GM18508 (cell line): ENCODE measurements at regions not wholly inside any gene's neighbourhood (a gene's known extent, or its start where the extent isn't known, plus 50 kb on each side); places are given as distances from the start of the nearest gene placed in this dataset.

Experiments
- ATAC-seq: cut with Tn5 transposase; IDR thresholded peaks from one replicate; pipeline ENCODE4 v1.9.1; 2021; ENCODE audit warnings: moderate number of reproducible peaks; ENCODE audit not compliant: insufficient read depth, unreplicated experiment

DNA sequence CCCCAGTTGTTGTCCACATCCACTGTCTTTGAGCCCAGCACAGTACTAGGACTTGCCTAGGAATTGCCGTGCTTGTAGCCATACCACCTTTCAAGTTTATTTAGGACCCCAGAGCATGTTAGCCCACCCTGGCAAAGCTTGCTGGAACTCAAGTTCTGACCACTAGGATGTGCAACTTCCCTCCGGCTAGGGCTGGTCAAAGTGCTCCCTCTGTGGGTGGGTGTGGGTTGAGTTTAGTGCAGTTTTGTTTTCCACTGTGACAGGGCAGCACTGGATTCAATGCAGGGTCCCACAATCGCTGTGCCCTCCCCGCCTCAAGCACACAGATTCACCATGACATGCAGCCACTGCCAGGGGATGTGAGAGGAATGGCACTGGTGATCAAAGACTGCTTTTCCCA, 96.0 kb downstream of the RASGEF1B start:
- ATAC-seq: no peak

DNA sequence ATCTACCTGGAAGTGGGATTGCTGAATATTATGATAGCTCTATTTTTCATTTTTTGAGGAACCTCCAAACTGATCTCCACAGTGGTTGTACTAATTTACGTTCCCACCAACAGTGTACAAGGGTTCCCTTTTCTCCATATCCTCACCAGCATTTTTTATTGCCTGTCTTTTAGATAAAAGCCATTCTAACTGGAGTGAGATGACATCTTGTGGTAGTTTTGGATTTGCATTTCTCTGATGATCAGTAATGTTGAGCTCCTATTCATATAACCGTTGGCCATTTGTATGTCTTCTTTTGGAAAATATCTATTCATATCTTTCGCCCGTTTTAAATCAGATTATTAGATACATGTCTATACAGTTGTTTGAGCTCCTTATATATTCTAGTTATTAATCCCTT, 101.8 kb downstream of the RASGEF1B start:
- no peak for ATAC-seq

DNA sequence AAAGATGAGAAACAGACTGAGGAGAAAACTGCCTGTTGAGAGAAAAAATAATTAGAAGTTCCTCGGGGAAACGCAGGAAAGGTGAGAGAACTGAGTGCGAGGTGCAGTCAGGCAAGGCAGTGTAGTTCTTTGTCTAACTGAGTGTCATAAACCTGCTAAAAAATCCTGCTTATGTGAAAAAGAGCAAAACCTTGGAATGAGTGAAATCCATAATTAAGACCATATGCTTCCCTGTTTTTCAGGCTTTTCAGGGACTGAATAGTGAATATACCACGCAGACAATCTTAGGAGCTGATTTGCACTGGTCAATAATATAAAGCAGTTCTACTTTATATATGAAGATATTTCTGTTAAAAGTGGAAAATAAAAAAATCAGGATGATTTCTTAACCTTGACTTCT, 104.9 kb downstream of the RASGEF1B start:
- ATAC-seq: no peak

DNA sequence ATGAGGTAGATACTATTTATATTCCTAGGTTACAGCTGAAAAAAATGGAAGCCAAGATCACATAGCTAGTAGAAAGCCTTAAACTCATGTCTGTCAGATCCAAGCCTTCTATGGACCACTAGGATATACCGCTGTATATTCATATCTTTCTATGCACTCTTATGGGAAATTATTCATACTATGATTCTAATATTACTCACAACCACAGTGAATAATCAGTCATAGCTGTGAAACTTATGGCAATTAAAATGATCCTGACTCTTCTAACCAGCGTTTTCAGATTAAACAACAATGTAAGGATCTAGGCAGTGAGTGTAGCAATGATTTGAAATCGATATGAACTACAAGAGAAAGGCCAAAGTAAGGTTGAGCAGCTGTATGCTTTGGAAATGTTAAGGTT, 111.0 kb downstream of the RASGEF1B start:
- no peak for ATAC-seq

DNA sequence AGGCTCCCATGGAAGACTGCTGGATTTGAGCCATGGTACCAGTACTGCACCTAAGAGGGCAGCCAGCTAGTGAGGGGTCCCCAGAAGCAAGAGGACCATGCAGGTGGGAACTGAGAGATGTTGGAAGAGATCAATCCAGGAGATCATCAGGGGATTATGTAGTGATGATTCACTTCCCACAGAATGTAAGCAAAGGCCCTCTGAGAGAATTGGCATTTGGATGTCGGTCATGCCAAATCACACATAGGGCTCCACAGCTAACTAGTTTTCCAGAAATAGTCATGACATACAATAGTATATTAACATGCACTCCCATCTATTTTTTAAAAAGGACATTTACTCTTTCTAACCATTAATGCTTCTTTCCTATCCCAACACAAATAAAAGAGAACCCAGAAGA, 112.5 kb downstream of the RASGEF1B start:
- no peak for ATAC-seq

DNA sequence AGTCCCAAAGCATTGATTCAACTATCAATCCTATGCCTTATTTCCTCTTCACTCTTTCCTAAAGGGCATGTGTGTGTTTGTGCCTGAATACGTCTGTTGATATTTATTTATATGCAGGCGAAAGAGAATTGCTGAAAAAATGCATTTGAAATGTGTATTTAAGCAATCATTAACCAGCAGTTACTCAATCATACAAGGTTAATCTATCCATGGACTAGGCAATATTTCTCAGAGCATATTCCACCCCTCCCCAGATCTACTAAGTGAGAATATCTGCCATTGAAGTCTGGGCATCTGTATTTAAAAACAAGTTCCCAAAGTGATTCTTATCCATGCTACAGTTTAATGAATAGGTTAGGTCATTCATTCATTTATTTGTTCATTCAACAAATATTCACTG, 113.6 kb downstream of the RASGEF1B start:
- ATAC-seq: no peak

DNA sequence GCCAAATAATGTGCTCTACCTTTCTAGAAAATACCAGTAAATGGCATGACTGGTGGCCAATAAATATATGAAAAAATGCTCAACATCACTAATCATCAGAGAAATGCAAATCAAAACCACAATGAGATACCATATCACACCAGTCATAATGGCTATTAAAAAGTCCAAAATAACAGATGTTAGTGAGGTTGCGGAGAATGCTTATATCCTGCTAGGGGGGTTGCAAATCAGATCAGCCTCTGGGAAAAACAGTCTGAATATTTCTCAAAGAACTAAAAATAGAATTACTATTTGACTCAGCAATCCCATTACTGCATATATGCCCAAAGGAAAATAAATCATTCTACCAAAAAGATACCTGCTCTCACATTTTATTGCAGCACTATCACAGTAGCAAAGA, 115.1 kb downstream of the RASGEF1B start:
- no peak for ATAC-seq

DNA sequence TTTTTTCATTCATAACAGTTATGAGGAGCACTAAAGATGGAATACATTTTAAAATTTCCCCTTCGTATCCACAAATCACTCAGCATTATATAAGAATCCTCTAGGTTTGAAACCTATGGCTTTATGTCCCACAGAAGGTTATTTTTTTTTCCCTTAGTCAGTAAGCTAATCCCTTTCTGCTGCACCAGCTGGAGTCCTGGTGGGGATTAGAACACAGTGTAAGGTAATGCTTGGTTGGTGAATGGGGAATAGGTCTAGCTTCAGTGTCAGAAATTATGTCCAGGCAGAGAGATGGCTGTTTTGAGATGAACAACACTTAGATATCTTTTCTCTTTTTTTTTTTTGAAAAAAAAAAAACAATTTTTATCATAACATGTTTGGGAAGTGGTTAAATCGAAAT, 116.6 kb downstream of the RASGEF1B start:
- ATAC-seq: no peak

DNA sequence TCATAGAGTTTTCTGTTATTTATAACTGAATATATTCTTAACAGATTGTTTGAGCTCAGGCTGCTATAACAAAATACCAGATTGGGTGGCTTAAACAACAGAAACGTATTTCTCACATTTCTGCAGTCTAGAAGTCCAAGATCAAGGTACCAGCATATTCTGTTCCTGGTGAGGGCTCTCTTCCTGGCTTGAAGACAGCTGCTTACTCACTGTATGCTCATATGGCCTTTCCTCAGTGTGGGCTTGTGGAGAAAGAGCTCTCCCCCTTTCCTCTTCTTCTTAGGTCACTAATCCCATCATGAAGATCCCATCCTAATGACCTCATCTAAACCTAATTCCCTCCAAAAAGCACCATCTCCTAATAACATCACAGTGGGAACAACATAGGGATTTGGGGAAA, 117.8 kb downstream of the RASGEF1B start:
- no peak for ATAC-seq

DNA sequence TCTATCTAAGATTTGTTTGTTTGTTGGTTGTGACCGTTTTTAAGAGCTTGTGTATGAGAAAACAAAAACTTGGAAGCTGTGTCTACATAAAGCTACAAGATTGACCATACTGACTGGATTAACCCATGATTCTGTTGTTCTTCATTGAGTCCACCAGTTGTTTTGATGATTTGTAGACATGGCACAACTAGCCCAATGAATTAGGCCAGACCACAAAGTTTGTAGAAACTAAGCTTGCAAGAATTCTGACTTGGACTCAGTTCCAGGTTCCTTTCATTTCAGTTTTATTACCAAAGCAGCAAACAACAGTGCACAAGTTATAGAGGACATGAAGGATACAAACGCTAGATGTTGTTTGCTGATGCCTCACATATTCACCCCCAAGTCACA, 119.3 kb downstream of the RASGEF1B start:
- ATAC-seq: no peak

DNA sequence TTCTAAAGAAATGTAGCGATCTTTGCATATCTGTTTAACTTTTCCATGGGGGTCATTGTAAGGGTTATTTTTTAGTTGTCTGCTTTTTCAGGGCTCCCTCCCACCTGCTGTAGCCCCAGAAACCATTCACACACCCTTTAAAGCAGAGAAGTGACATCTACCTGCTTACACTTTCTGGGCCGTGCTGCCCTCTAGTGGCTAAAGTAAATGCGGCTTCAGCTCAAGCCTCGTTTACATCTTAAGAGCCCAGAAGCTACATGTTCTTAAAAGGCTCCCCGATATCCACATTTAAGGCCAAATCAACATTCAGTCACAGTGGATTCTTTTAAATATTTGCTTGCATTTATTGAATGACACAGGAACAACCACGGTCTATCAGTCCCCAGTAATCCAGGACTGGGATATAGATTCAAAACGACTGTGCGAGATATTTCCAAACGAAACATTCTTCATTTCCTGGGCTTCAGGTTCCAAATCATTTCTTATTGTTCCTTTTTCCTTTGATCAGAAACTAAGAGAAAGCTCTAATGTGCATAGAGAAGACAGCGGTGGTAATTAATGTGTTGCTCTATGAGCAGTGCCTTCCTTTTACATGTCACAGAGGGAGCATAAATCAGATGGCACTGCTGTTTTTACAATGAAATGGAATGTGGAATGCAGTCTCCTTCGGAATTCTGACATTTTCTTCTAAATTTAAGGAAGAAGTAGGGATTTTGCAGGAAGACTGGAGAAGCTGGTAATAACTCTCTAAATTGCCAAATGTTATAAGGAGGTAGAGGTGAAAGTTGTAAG, 119.9 kb downstream of the RASGEF1B start:
- peak; percentile 72 for ATAC-seq

DNA sequence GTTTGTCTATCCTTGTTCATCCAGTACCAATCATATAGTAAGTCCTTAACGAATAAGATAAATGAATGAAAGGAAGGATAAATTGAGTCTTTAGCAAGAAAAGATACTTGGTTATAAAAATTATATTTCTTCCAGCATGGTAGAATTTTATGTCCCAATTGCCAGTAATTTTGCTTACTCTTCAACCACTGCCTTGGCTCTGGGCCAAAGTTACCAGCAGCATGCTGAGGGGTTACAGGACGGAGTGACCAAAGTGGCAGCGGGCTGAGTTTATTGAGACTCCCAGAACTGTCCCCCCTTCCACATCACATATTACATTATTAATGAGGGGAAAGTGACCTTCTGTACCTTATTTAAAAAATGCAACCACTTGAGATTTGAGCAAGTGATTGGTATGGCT, 121.7 kb downstream of the RASGEF1B start:
- ATAC-seq: no peak

DNA sequence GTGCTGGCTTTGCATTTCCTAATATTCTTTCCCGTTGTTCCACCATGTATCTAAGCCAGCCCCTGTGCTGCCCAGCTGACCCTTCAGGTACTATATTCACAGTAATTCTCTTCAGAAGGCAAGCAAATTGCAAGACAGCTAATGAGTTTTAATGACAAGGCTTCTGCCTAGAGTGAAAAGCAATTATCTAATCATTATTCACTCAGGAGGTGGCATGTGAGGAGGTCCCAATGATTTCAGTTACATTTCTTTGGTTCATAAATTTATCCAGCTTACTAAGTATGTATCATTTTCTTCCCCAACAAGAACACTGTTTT, 123.0 kb downstream of the RASGEF1B start:
- no peak for ATAC-seq

DNA sequence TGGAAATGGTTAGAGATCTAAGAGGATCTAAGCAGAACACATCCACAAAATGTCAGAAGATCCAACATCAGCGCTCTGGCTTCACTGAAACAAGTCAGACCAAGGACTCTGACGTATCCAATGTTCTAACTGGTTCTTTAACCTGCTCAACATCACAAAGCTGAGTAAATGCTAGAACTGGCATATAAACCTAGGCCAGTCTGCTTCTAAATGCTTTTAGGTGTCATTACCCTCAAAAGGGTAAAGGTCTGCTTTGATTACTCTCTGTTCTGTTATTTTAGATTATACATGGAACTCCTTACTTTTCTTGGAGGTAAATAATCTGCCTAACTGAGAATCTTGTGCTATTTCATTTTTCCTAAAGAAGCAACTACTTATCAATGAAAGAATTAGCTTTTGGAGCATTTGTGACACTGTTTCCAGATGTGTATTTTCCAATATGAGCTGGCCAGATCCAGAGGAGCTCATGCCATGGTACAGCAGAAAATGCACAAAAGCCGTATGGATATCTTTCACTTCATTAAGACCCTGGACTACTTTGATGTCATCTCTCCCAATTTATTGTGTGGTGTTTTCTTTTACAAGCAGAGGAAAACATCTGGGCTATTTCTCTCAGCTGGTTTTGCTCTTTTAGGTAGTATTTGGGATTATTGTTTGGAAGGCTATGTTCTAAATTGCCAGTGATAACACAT, 123.5 kb downstream of the RASGEF1B start:
- no peak for ATAC-seq

DNA sequence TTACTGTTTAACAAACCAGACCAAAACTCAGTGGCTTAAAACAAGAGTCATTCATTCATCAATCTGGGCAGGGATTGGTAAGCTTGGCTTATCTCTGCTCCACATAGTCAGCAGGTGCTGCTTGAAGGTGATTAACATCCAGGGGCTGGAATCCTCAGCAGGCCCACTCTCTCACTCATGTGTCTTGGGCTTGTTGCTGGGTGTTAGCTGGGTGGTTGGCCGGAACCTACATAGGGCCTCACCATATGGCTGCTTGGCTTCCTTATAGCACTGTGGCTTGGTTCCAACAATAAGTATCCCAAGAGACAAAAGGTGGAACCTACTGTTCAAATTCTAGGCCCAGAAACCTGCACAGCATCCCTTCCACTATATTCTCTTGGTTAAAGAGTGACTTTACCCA, 125.0 kb downstream of the RASGEF1B start:
- ATAC-seq: no peak

DNA sequence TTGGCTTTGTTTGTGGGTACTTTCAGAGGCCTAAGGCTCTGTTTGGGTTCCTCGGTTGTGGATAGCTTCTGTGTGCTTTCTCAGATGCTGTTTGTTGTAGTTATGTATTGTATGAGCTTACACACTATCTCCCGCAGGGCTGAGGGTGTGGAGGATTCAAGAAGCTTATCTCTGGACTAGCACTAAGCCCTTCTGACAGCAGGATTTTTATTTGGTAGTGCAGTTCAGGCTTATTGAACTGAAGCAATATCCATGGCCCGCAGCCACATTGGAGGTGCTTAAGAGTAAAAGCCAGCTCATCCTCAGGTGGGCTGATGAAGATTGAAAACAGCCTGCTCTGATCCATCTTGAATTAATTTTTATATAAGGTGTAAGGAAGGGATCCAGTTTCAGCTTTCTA, 128.2 kb downstream of the RASGEF1B start:
- no peak for ATAC-seq

DNA sequence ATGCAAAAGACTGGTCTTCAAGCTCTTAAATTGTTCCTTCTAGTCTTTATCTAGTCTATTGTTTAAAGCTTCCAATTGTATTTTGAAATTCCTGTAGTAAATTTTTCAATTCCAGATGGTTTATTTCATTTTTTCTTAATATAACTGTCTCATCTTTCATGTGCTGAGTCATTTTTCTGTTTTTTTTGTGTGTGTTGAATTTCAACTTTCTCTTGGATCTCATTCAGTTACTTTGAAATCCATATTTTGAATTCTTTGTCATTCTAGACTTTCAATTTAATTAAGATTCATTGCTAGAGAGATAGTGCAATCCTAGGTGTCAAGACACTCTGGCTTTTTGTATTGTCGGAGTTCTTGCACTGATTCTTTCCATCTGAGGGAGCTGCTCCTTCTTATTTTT, 128.0 kb upstream of the PRKG2 start:
- ATAC-seq: no peak

DNA sequence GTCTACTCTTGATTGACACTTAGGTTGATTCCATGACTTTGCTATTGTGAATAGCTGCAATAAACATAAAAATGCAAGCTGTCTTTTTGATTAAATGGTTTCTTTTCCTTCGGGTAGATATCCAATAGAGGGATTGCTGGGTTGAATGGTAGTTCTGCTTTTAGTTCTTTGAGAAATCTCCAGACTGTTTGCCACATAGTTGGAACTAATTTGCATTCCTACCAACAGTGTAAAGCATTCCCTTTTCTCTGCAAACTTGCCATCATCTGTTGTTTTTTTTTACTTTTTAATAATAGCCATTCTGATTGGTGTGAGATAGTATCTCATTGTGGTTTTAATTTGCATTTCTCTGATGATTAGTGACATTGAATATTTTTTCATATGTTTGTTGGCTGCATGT, 122.2 kb upstream of the PRKG2 start:
- no peak for ATAC-seq

DNA sequence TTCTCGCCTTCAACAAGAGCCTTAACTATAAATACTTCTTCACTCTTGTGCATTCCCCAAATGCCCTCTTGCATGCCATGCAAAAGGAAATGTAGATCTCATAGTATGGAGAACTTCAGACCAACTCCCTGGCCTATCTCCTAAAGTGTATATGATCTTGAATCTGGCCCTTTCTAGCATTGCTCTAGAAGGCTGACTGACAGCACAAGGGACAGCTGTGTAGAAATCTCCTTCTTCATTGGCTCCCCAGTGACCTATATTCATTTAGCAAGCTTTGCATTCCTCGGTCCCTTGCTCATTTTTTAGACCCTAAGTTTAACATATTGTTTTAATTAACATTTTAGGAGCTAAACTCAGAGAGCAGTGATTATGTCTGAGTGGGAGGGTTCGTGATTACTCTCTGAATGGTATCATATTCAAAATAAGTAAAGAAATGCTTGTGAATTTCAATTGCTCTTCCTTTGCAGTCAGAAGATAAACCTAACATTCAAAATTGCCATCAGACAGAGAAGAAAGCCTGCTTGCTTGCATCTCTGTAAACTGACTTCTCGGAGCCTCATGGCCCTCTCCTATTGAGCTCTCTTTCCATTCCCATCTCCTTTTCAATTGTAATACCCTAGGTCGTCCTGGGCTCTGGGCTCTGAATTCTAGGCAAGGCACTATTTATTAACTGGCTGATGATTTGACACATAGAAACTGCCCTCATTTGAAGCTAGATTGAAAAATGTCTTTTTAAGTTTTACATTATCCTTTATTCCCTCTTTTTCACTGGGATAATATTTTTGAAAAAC, 120.3 kb upstream of the PRKG2 start:
- no peak for ATAC-seq

DNA sequence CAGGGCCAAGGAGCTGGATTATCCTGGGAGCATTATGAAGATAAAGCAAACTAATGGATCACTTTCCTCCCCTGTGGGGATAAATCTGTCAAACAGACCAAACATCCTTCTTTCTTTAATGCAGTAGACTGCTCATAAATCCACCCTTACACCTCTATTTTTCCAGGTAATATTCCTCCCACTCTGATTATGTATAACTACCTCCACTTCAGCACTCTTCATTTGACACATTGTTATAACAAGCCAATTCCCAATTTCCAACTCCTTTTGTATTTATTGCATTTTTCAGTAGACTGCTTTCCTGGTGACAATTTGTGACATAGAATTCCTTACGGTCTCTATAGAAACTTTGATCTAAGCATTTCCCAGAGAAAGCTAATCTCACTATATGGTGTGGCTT, 115.0 kb upstream of the PRKG2 start:
- no peak for ATAC-seq

DNA sequence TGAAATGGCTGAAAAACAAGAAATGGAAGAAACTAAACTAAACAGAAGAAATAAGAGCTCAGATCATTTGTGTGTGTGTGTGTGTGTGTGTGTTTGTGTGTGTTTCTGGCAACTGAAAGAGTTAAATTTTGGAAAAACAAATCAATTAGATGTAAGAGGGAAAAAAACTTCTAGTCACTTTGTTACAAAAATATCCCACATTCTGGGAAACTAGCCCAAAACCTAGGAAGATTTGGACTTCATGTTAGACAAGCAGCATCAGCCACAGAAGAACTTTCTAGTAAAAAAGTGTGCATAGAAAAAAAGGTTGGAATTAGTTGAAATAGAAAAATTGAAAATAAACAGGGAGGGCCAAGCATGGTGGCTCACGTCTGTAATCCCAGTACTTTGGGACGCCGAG, 111.6 kb upstream of the PRKG2 start:
- ATAC-seq: no peak
